ENCODE measurements at regions not wholly inside any gene's neighbourhood (a gene's known extent, or its start where the extent isn't known, plus 50 kb on each side); places are given as distances from the start of the nearest gene placed in this dataset.

GRCh38 chr2:204329532-204329931 lies 215.7 kb upstream of the PARD3B start:
- TF ChIP-seq POLR2AphosphoS5 (IDR thresholded peaks at IDR 0.05) (no peak), POLR2A (IDR thresholded peaks at IDR 0.05) (no peak)
